Fibroblast of skin of back (primary cell): ENCODE measurements at regions not wholly inside any gene's neighbourhood (a gene's known extent, or its start where the extent isn't known, plus 50 kb on each side); places are given as distances from the start of the nearest gene placed in this dataset.
"Not testable (repeated sequence)": the region's sequence is repeated elsewhere in the genome, so short reads cannot be mapped to it uniquely, and the experiment has no call there.

Experiments
- DNase-seq: peaks from one replicate; pipeline ENCODE4 v3.0.0-alpha.2; 2013

GRCh38 chr2:156003780-156004179 is 328.7 kb downstream of the NR4A2 start:
- no peak for DNase-seq

DNA sequence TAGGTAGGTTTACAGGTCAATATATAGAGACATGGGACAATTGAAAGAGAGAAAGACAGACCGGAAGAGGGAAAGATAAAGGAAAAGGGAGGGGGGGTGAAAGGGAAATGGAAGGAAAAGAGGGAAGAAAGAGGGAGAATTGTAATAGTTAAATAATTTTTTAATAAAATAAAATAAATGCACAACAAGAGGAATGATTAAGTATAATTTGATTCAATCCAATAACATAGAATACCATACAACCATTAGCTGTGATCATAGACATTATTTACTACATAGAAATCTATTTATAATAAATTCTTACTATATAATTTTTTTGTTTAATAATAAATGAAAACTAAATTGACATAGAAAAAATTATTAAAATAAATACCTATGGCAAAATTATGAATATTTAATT is 330.7 kb downstream of the NR4A2 start:
- DNase-seq, result no peak

GRCh38 chr2:155997538-155997937 is 335.0 kb downstream of the NR4A2 start:
- no peak for DNase-seq

GRCh38 chr2:155994315-155994714 is 338.2 kb downstream of the NR4A2 start:
- no peak for DNase-seq

DNA sequence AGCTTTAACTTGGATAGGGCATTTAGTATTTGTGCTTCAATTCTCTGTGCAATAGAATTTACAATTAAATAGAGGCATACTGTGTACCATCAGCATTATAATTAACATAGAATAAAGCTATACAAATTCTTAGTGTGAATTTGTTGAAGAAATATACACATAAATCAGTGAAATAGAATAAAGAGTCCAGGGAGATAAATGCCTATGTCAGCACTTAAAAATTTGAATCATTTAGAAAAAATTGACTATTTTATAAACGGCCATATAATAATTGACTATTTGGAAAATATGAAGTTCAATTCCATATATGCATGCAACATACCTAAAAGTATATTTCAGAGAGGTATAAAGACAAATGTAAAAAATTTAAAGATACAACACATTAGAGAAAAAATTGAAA is 348.7 kb downstream of the NR4A2 start:
- no peak for DNase-seq

- no peak for DNase-seq
Measured at GRCh38 chr2:155982135-155982534, 350.4 kb downstream of the NR4A2 start.

- DNase-seq, result no peak
Measured at GRCh38 chr2:155980941-155981560, 351.5 kb downstream of the NR4A2 start.

DNA sequence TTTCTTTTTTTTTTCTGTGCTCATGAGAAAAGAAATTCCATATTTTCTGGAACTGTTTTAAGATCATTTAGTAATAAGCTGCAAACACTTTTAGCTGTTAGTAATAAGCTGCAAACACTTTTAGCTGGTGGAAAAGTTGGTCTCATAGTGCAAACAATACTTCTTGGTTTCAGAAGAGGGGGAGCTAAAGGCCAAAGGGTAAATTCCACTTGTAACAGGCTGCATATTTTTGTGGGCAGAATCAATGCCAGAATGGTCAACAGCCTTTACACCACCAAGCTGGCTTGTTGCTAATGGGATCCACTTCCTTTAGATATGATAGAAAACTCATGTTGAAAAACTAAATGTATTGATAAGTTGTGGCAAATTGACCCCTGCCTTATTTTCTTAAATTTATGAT is 356.8 kb downstream of the NR4A2 start:
- no peak for DNase-seq

GRCh38 chr2:155972916-155973315 is 359.6 kb downstream of the NR4A2 start:
- DNase-seq, result no peak

DNA sequence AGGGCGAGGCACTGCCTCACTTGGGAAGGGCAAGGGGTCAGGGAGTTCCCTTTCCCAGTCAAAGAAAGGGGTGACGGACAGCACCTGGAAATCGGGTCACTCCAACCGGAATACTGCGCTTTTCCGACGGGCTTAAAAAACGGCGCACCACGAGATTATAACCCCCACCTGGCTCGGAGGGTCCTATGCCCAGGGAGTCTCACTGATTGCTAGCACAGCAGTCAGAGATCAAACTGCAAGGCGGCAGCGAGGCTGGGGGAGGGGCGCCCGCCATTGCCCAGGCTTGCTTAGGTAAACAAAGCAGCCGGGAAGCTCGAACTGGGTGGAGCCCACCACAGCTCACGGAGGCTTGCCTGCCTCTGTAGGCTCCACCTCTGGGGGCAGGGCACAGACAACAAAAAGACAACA is 366.5 kb downstream of the NR4A2 start:
- not testable (repeated sequence) for DNase-seq

GRCh38 chr2:155965415-155966063 is 367.0 kb downstream of the NR4A2 start:
- DNase-seq, result peak; percentile 21

GRCh38 chr2:155961641-155962040 is 370.9 kb downstream of the NR4A2 start:
- DNase-seq, result no peak

- DNase-seq, result no peak
Measured at GRCh38 chr2:155958834-155959233, 373.7 kb downstream of the NR4A2 start.

GRCh38 chr2:155947069-155947468 is 385.5 kb downstream of the NR4A2 start:
- DNase-seq, result no peak

DNA sequence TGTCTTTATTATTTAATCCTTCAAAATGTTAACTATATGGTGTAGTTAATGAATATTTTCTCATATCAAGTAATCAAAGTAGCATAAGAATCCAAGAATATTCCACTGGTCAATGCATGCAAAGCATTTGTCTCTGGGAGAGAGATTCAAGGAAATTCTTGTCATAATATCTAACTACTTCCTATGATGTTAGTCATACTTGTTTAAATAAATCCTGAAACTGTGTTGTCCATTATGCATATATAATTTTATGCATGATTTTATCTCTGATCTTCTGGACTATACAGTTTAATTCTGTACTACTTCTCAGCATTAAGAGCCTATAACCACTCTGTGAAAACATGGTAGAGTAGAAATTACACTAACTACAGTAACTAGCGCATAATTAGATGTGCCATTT is 388.3 kb downstream of the NR4A2 start:
- peak; percentile 30 for DNase-seq

DNA sequence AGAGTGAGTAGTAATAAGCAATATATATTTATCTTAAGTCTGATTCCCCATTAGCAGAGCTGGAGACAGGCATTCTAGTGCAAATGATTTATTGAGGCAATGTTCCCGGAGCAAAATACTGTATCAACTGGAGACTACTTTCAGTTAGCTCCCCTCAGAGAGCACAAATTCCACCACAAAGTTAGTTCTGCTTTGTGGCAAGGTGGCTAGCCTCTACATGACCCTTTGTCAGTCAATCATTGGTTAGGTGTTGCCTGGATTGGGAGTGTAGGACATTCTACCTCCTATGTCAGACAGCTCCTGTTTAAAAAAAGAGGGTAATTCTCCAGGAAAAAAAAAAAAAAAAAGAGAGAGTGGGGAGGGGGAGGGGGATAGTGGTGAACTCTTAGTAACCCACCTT is 402.2 kb downstream of the NR4A2 start:
- no peak for DNase-seq

DNA sequence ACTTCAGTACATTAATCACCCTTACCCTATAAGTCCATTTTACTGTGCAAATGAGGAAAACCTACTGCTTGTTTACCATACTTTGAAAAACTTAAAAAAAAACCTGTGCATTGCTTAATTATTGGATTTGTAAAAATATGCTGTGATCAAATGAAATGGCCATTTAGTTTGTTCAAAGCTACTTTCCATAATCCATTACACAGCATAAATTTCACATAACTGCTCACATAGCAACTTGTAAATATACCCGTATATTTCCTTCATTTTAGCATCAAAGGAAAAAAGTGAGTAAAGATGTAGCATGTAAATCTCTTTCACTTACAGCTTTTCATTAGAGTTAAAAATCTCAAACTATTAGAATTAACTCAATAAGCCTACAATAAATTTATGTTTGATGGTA is 415.1 kb downstream of the NR4A2 start:
- DNase-seq, result no peak

GRCh38 chr2:155913356-155913755 is 419.2 kb downstream of the NR4A2 start:
- DNase-seq, result peak; percentile 71

DNA sequence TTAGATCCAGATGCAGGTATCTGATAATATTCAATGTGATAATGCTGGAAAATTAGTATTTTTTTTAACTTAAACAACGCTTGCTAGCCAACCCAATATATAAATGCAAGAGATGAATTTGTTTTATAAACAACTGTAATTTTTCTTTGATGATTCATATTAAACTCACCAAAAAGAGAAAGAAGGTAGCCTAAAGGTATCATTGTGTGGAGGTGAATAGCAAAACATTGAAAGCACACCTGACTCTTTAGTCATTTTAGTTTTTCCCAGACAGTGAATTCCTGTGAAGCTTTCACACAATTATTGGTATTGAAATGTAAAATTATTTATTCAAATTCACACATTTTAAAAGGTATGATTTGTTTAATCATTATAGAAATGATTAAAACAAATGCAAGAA is 424.0 kb downstream of the NR4A2 start:
- no peak for DNase-seq

GRCh38 chr2:155907211-155907610 is 425.3 kb downstream of the NR4A2 start:
- no peak for DNase-seq

GRCh38 chr2:155905657-155906056 is 426.9 kb downstream of the NR4A2 start:
- no peak for DNase-seq

GRCh38 chr2:155904720-155905119 is 427.8 kb downstream of the NR4A2 start:
- no peak for DNase-seq

- DNase-seq, result no peak
Measured at GRCh38 chr2:155902635-155903034, 429.9 kb downstream of the NR4A2 start.

- peak; percentile 68 for DNase-seq
Measured at GRCh38 chr2:155895016-155895415, 437.5 kb downstream of the NR4A2 start.

- not testable (repeated sequence) for DNase-seq
Measured at GRCh38 chr2:155880382-155880781, 452.1 kb downstream of the NR4A2 start.
